Testis (tissue), 2 donors: ENCODE measurements at regions not wholly inside any gene's neighbourhood (a gene's known extent, or its start where the extent isn't known, plus 50 kb on each side); places are given as distances from the start of the nearest gene placed in this dataset.

Source experiments
- DNase-seq: peaks from one replicate; pipeline ENCODE4 v3.0.0-alpha.2; 2019
- H3K27ac ChIP-seq, 2 donors: fragments of 200-600 bp; sonication (generic); one replicate each; pipeline ENCODE4 v1.5.1; 2019
- H3K27me3 ChIP-seq: fragments of 200-600 bp; sonication (generic); one replicate; pipeline ENCODE4 v1.5.1; 2019
- H3K36me3 ChIP-seq: fragments of 200-600 bp; sonication (generic); one replicate; pipeline ENCODE4 v1.5.1; 2017; ENCODE audit warnings: low read depth; ENCODE audit errors: missing control alignments
- H3K4me1 ChIP-seq: fragments of 200-600 bp; sonication (generic); one replicate; pipeline ENCODE4 v1.5.1; 2019
- H3K4me3 ChIP-seq, 2 donors: fragments of 200-600 bp; sonication (generic); one replicate each; pipeline ENCODE4 v1.5.1; 2017 to 2019
- H3K9me3 ChIP-seq: fragments of 200-600 bp; sonication (generic); one replicate; pipeline ENCODE4 v1.5.1; 2017
- POLR2A ChIP-seq: fragments of 450-650 bp; IDR thresholded peaks from one replicate; pipeline ENCODE4 v1.6.1; 2017; ENCODE audit warnings: antibody characterized with exemption, mild to moderate bottlenecking, moderate library complexity
- WGBS, 2 donors: methylation state at CpG; one replicate each; pipeline ENCODE4 v1.1.5; 2018; 5-methylcytosine and 5-hydroxymethylcytosine counted together
- intact Hi-C: fragments of 100-400 bp; cut with DNase I; formaldehyde crosslinking; loops from one replicate; pipeline ENCODE4 v1.15.1; 2023; ENCODE audit warnings: low total_unique reads
- TF ChIP-seq, protein P1 (sequence below), 3 experiments: fragments of 450-650 bp in 2 of 3; fragments of 200-600 bp in 1 of 3; sonication (generic) in 1 of 3; IDR thresholded peaks; one replicate each; pipeline ENCODE4 v1.5.1; 2016 to 2019; ENCODE audit warnings: antibody characterized with exemption in 3 of 3, mild to moderate bottlenecking in 2 of 3, moderate library complexity in 1 of 3

- H3K27me3 ChIP-seq = no peaks in the 10 kb centered on the region
- no peak for DNase-seq
- no peaks in the 10 kb centered on the region for H3K36me3 ChIP-seq
- H3K4me3 ChIP-seq = no peak overlapping the region
- H3K4me1 ChIP-seq = no peaks in the 10 kb centered on the region
- intact Hi-C loops = no loop called here
- no peak overlapping the region for H3K27ac ChIP-seq
- TF ChIP-seq, protein P1, sequence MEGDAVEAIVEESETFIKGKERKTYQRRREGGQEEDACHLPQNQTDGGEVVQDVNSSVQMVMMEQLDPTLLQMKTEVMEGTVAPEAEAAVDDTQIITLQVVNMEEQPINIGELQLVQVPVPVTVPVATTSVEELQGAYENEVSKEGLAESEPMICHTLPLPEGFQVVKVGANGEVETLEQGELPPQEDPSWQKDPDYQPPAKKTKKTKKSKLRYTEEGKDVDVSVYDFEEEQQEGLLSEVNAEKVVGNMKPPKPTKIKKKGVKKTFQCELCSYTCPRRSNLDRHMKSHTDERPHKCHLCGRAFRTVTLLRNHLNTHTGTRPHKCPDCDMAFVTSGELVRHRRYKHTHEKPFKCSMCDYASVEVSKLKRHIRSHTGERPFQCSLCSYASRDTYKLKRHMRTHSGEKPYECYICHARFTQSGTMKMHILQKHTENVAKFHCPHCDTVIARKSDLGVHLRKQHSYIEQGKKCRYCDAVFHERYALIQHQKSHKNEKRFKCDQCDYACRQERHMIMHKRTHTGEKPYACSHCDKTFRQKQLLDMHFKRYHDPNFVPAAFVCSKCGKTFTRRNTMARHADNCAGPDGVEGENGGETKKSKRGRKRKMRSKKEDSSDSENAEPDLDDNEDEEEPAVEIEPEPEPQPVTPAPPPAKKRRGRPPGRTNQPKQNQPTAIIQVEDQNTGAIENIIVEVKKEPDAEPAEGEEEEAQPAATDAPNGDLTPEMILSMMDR (IDR thresholded peaks at IDR 0.05) = no peak
- no peak for TF ChIP-seq POLR2A
- no peaks in the 10 kb centered on the region for H3K9me3 ChIP-seq
These were observed 157.2 kb upstream of the USP9X start for GRCh38 chrX:40928076-40928475.

GRCh38 chrX:40931921-40932320 is 153.3 kb upstream of the USP9X start:
- no peaks in the 10 kb centered on the region for H3K27me3 ChIP-seq
- intact Hi-C loops = no loop called here
- H3K36me3 ChIP-seq = no peaks in the 10 kb centered on the region
- no peak overlapping the region for H3K27ac ChIP-seq
- no peak for DNase-seq
- H3K4me3 ChIP-seq = no peak overlapping the region
- no peaks in the 10 kb centered on the region for H3K4me1 ChIP-seq
- TF ChIP-seq POLR2A = no peak
- TF ChIP-seq, protein P1 (IDR thresholded peaks at IDR 0.05) = no peak
- 100% methylated on average over 2 of the region's 2 CpGs; no CpG with 5 or more reads in 1 of the 2 donors for WGBS, 2 donors
- H3K9me3 ChIP-seq = no peaks in the 10 kb centered on the region

DNA sequence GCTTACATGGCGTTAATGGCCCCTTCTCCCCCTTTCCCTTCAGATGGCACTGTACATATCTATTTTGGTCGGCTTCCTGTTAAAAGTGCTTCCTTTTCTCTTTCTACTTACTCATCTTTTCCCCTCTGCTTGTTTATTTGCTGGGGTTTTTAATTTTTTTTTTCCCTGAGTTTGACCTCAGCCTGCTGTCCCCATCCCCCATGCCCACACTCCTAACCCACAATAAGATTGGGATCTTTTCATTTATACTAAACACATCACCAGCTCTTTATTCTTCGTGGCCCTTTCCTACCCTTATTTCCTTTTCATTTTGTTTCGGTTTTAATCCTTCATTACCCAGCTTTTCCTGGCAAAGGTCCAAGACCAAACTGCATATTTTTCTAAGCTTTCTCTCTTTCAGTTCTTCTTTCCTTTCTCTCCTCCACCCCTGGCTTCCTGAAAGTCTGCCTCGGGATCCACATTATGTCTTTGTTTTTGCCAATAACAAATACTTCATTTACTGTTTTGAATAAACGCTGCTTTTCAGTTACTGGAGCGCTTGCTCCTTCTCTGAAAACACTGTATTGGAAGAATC is 152.0 kb upstream of the USP9X start:
- H3K4me3 ChIP-seq = no peak overlapping the region
- intact Hi-C loops = no loop called here

GRCh38 chrX:40933706-40934425 is 151.4 kb upstream of the USP9X start:
- Histone ChIP-seq H3K36me3 (no peaks in the 10 kb centered on the region), H3K4me3 (no peak overlapping the region), H3K27me3 (no peaks in the 10 kb centered on the region), H3K9me3 (no peaks in the 10 kb centered on the region), H3K4me1 (no peaks in the 10 kb centered on the region), H3K27ac (peak overlapping the region; percentile 50 to 60)
- intact Hi-C loops = no loop called here
- TF ChIP-seq, protein P1 (IDR thresholded peaks at IDR 0.05) = no peak
- TF ChIP-seq POLR2A = no peak
- WGBS, 2 donors = 20 to 44% methylated on average over 4 to 5 of the region's 5 CpGs
- no peak for DNase-seq

More for the DNA sequence above, 152.0 kb upstream of the USP9X start:
- Histone ChIP-seq H3K27me3 (no peaks in the 10 kb centered on the region), H3K36me3 (no peaks in the 10 kb centered on the region), H3K9me3 (no peaks in the 10 kb centered on the region), H3K27ac (peak overlapping the region; percentile 50 to 60), H3K4me1 (no peaks in the 10 kb centered on the region)
- 22 to 32% methylated on average over 7 of the region's 7 CpGs for WGBS, 2 donors
- DNase-seq = no peak
- TF ChIP-seq, protein P1 (IDR thresholded peaks at IDR 0.05) = no peak
- no peak for TF ChIP-seq POLR2A

DNA sequence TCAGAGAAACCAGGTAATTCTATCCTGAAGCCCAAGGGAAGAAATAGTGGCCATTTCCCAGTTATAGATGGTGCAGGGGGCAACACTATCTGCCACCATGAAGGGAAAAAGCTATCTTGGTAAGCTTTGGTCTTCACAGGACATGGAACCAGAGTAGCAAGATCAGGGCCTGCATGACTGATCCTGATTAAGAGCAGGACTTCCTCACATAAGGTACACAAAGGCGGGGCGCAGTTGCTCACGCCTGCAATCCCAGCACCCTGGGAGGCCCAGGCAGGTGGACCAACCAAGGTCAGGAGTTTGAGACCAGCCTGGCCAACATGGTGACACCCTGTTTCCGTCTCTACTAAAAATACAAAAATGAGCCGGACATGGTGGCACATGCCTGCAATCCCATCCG is 148.4 kb upstream of the USP9X start:
- Histone ChIP-seq H3K9me3 (no peaks in the 10 kb centered on the region), H3K4me3 (no peak overlapping the region), H3K4me1 (no peaks in the 10 kb centered on the region), H3K27ac (no peak overlapping the region), H3K27me3 (no peaks in the 10 kb centered on the region), H3K36me3 (no peaks in the 10 kb centered on the region)
- no peak for TF ChIP-seq POLR2A
- TF ChIP-seq, protein P1 (IDR thresholded peaks at IDR 0.05) = no peak
- DNase-seq = no peak
- intact Hi-C loops = no loop called here
- 94 to 100% methylated on average over 2 to 6 of the region's 6 CpGs for WGBS, 2 donors
